ENCODE measurements at regions not wholly inside any gene's neighbourhood (a gene's known extent, or its start where the extent isn't known, plus 50 kb on each side); places are given as distances from the start of the nearest gene placed in this dataset.

DNA sequence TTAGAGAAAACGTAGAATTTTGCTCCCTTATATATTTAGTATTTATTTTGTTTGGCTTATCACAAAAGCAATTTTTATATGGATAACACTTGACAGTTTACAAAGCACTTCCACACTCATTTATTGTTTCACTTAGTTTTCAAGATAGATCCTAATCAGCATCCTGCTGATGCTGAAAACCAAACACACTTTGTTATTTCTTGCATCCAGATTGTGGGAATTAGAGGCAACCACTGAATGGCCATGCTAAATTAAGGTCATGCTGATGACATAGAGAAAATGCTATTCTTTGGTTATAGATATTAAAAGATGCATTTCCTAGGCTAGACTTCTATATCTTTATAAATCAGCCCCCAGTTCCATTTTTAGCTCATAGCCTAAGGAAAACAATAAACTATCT is 474.1 kb upstream of the KCNMB2 start:
- Histone ChIP-seq H2AK5ac (ENCODE audit: low read depth, low read length) (no peak overlapping the region), H3K56ac (replicated peaks; ENCODE audit: insufficient read length, low read depth, low read length) (no peak overlapping the region), H4K20me1 (replicated peaks in 1 of 2; ENCODE audit: control insufficient read depth in 1 of 2, insufficient read depth in 2 of 2, low read length in 2 of 2) (no peaks in the 10 kb centered on the region), H3K79me1 (ENCODE audit: low read depth, low read length) (no peaks in the 10 kb centered on the region), H3K4me3 (ENCODE audit: extremely low read depth in 1 of 4, insufficient read depth in 2 of 4, low read depth in 3 of 4, low read length in 4 of 4) (no peak overlapping the region), H4K91ac (replicated peaks; ENCODE audit: insufficient read length, low read length) (no peak overlapping the region), H3K9me3 (ENCODE audit: insufficient read depth in 2 of 2, low read depth in 1 of 2, low read length in 1 of 2) (no peaks in the 10 kb centered on the region), H3K4me2 (ENCODE audit: insufficient read depth in 1 of 2, low read depth in 2 of 2, low read length in 2 of 2) (no peak overlapping the region), H4K8ac (ENCODE audit: extremely low read depth, insufficient read depth, low read length) (no peak overlapping the region), H4K5ac (ENCODE audit: insufficient read length, low read depth, low read length) (no peak overlapping the region), H3K14ac (ENCODE audit: insufficient read length) (no peak overlapping the region), H2AFZ (ENCODE audit: low read length) (no peak overlapping the region), H3K9ac (replicated peaks in 1 of 4; ENCODE audit: extremely low read depth in 1 of 4, low read depth in 3 of 4, low read length in 3 of 4) (no peak overlapping the region), H3K23ac (ENCODE audit: insufficient read length) (no peak overlapping the region), H3K36me3 (ENCODE audit: control insufficient read depth in 2 of 4, insufficient read depth in 4 of 4, low read length in 3 of 4) (no peaks in the 10 kb centered on the region), H3K4me1 (replicated peaks in 1 of 4; ENCODE audit: control insufficient read depth in 3 of 4, insufficient read depth in 4 of 4, low read length in 3 of 4) (no peaks in the 10 kb centered on the region), H2BK5ac (ENCODE audit: low read depth, low read length) (no peak overlapping the region), H2BK20ac (ENCODE audit: low read length) (no peak overlapping the region), H3K79me2 (ENCODE audit: control insufficient read depth in 1 of 2, insufficient read depth in 2 of 2, low read length in 2 of 2) (no peaks in the 10 kb centered on the region), H2BK120ac (replicated peaks; ENCODE audit: low read depth, low read length) (no peak overlapping the region), H2BK15ac (ENCODE audit: low read length) (no peak overlapping the region), H2BK12ac (ENCODE audit: low read depth, low read length) (no peak overlapping the region), H3K4ac (replicated peaks; ENCODE audit: insufficient read length, low read depth, low read length) (no peak overlapping the region), H3K27me3 (replicated peaks in 1 of 4; ENCODE audit: control insufficient read depth in 3 of 4, extremely low read depth in 1 of 4, insufficient read depth in 3 of 4, low read length in 3 of 4) (no peaks in the 10 kb centered on the region), H3K23me2 (ENCODE audit: low read depth, low read length) (no peaks in the 10 kb centered on the region), H3K27ac (ENCODE audit: low read depth, low read length) (no peak overlapping the region), H3K18ac (ENCODE audit: extremely low read depth, low read length) (no peak overlapping the region)
- no peak for DNase-seq (ENCODE audit: low read depth in 1 of 2, low spot score in 2 of 2)
- ChIA-PET CTCF (ENCODE audit: partially characterized antibody) (no interaction called here), POLR2A (ENCODE audit: partially characterized antibody) (no interaction called here)
- WGBS, 2 experiments (ENCODE audit: extremely low coverage in 1 of 2, insufficient coverage in 1 of 2, insufficient read length in 1 of 2, insufficient replicate concordance in 2 of 2, low coverage in 1 of 2, low lambda C conversion rate in 2 of 2, missing lambda C conversion rate in 1 of 2), result 67% methylated on average over 1 of the region's 1 CpG; no CpG with 5 or more reads in 1 of the 2 experiments
- TF ChIP-seq ASH2L (IDR thresholded peaks at IDR 0.05; ENCODE audit: low read length), result no peak
- FAIRE-seq, result no peak
